Eye (tissue), 1 donor: ENCODE measurements at regions not wholly inside any gene's neighbourhood (a gene's known extent, or its start where the extent isn't known, plus 50 kb on each side); places are given as distances from the start of the nearest gene placed in this dataset.
"Not testable (repeated sequence)": the region's sequence is repeated elsewhere in the genome, so short reads cannot be mapped to it uniquely, and the experiment has no call there.

Experiments used
- DNase-seq: peaks from one replicate; pipeline ENCODE4 v3.0.0-alpha.2; 2015

DNA sequence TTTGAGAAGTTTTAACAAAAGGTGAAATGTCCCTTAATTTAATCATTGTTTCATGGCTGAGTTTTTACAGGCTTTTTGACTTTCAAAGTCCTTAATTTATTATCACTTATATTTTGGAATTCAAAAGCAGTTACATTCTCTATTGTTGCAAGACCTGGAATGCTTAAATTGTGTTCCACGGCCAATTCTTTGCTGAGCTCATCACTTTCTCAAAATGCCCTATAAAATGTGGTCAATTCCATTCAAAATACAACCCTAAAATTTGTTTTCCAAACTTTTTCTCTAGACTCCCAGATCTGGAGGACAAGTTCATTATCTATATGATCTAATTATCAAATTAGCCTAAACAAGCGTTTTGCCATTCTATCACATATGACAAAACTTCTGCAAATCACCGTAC is 1051.2 kb downstream of the TDRD15 start:
- DNase-seq = no peak

DNA sequence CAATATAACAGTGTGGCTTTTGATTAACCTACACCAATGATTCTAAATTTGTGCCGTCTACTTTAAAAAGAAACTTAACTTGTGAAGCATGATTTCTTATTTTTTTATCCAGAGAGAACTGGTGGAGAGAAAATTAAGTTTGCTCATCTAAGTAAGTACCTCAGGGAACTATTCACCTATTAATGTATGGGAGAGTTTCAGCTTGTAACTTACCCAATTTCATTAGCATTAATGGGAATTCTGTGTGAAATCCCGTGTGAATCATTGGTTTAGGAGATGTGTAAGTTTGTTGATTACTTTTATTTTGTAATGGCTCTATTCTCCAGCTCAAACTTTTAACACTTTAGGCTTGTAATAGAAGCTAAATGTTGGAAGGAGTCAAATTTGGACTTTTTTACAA is 1061.5 kb downstream of the TDRD15 start:
- no peak for DNase-seq

DNA sequence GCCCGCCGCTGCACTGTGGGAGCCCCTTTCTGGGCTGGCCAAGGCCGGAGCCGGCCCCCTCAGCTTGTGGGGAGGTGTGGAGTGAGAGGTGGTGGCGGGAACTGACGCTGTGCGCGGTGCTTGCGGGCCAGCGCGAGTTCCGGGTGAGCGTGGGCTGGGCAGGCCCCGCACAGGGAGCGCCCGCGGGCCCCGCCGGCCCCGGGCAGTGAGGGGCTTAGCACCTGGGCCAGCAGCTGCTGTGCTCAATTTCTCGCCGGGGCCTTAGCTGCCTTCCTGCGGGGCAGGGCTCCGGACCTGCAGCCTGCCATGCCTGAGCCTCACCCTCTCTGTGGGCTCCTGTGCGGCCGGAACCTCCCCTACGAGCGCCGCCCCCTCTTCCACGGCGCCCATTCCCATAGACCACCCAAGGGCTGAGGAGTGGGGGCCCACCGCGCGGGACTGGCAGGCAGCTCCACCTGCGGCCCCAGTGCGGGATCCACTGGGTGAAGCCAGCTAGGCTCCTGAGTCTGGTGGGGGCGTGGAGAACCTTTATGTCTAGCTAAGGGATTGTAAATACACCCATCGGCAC is 1062.6 kb downstream of the TDRD15 start:
- DNase-seq = not testable (repeated sequence)

DNA sequence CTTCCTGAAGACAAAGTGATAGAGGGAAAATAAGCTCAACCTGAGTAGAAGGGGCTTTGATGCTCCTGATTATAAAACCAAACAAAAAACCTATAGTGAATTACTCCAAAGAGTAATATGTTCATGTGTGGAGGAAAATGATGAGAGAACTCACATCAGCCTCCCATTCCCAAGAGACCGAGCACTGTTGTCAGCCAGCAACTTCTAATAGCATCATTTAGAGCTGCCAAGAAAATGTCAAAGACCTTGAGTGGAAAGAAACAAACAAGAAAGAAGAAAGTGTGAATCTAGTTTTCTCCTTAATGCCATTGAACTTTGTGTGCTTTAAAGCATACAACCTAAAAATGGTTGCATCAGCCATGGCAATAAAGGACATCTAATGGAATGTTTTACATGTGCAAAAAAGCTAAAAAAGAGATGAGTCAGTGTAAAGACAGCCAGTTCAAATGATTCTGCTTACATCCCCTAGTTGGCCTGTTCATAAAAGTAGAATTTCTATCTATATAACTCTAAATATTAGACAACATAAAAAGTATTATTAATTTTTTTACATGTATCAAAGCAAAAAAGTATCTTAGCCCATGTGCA is 1066.2 kb downstream of the TDRD15 start:
- no peak for DNase-seq

DNA sequence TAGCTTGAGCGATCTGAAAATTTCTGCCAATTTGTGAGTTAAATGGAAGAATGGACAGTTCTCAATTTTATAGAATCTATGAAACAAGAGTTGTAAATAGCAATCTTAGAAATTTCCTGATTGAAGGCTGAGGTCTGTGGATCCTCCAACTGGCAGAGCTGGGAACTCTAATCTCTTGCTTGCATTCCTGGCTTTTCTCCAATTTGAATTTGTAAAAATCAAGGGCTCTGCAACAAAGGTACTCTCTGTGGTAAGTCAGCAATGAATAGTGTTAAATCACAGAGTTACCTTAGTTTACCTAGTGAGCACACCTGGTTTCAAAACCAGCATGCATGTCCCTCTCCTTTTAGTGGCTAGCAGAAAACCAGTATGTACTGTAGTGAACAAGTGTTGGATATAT is 1070.5 kb downstream of the TDRD15 start:
- DNase-seq = no peak

DNA sequence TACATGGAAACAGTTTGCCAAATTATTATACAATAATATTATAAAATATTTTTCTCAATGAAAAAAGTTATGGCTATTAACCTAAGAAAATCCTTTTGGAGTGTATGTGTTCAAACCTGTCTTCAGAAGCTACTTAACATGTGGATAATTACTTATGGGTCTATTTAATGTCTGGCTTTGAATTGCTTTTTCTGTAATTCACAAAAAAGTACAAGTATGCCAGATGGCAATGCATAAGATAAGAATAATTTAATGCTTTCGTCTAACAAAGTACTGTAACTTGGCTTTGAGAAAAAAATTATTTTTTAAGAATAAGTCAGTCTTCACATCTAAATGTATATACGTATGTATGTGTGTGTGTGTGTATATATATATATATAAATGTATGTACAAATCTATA is 1073.0 kb downstream of the TDRD15 start:
- no peak for DNase-seq

DNA sequence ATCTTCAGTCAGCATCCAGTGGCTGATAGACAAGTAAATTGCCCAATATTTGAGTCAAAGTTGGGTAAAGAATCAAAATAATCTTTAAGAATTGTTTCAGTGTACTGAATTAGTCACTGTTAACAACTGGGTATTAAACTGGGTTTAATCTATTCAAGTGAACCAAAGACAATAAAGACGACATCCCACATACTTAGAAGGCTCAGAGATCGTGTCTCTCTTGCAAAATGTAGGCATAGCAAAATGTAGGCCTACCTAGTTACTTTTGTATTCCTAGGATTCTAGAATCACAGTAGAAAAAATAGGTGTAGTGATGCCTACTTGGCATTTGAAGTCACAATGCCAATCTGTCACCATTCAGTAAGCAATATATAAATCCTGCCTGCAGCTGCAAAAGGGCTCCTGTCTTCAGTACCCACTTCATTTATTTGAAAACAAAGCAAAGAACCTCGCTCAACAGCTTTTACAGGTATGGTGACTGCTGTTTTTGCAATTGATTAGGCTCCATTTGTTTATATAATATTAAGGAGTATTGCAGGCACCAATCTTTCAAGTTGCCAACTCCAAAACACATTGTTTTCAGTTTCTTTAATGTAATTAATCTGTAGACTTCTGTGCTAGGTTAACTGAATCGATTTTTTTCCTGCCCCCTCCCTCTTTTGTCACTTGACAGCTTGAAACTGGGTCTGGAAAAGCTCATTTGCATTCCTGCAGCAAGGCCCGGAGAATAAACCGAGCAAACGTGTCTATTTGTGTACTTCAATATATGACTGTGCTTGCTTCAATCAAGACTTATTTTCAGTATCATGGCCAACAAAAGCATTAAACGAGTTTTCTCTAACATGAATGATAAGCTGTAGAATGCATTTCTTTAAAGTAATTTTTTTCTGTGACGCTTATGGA is 1074.9 kb downstream of the TDRD15 start:
- DNase-seq = no peak

DNA sequence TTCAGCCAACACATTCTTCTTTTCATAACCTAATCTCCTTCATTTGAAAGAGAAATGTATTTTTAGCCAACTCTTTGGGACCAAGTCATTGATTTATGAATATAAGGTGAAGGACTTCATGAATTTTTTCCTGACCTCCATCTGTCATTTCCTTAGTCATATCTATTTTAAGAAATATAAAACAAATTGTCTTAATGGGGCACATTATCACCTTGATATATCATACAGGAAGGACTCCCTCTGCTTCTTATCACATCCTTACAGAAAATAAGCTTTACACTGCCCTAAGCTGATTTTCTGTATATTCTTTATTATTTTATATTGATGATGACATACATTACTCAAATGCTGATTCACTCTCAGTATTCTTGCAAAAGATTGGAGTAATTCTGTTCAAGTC is 1076.2 kb downstream of the TDRD15 start:
- no peak for DNase-seq

DNA sequence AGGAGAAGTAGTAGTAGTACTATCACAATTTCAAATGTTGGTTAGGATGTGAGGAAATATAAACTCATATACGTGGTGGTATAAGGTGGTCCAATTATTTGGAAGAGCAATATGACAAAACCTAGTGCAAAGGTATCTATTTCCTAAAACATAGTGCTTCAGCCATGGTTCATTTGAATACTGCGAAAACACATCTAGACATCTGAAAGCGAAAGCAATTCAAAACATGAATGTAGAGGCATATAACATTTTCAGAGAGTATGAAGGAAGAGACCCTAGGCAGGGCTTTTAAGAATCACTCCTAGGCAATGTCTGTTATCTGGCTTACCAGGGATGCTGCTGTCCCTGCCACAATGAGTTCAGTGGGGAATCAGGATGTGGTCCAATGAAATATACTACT is 1085.8 kb downstream of the TDRD15 start:
- no peak for DNase-seq

DNA sequence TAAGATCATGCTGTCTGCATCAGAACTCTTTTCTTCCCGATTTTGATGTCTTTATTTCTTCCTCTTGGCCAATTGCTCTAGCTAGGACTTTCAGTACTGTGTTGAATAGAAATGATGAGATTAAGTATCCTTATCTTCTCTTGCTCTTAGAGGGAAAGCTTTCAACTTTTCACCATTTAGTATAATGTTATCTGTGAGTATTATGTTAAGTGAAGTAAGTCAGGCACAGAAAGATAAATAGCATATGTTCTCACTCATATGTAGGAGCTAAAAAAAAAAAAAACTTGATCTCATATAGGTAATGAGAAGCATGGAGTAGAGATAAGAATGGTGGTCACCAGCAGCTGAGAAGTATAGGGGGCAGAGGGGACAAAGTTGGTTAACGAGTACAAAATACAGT is 1089.5 kb downstream of the TDRD15 start:
- no peak for DNase-seq

DNA sequence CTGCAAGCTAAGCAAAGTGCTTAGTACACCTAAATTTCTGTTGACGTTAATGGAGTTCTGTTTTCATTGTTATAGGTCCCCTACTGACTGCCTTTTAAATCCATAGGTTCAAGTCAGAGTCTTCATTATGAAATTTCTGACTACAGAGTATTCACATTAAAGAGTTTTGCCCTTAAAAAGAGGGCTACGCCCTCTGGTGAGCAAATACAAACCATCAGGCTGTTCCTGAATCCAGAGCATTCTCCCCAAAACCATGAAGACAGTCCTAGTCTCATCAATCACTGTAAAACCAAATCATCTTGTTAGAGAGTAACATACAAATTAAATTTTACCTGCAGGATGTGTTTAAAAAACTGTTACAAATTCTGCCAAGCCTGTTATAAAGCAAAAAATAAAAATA is 1091.7 kb downstream of the TDRD15 start:
- no peak for DNase-seq

DNA sequence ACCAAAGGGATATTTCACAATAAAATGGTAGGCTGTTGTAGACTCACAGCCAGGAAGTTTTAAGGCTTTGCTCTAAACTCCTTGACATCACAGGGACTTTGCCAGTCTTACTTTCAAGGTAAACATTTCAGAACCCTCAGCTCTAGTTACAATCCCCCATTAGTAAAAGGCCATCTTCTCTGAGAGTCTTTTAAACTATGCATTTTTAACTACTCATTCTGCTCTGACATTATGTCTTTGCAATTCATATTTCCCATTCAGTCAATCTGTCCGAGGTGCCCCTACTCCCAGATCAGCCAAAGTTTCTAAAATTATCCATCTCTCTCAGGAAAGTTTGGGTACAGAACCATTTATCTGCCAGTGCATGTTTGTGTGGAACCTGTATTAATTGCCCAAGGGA is 1094.1 kb downstream of the TDRD15 start:
- no peak for DNase-seq

DNA sequence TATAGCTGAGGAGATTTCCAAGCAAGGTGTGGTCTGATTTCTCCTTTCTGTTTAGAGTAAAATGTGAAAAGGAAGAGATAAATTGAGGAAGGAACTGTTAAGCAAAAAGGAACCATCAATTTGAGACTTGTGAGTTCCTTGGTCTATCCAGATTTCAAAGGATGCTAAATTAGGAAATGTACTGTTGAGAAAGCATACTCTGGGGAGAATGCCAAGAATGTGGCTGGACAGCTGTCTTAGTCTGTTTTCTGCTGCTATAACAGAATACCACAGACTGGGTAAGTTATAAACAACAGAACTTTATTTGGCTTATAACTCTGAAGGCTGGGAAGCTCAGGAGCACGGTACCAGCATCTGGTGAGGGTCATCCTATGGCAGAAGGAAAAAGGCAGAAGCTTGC is 1097.2 kb downstream of the TDRD15 start:
- no peak for DNase-seq

DNA sequence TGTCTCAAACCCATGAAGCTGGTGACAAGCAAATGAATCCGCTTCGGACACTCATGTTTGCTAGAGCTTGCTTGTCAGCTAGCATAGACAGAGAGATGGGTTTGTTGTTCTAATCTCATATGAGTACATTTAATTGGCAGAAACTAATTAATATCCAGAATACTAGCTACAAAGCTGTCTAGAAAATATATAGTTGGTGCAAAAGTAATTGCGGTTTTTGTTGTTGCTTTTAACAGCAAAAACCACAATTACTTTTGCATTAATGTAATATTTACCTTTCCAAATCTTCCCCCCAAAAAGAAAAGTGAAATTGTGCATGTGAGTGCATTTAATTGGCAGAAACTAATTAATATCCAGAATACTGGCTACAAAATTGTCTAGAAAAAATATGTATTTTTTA is 1115.2 kb downstream of the TDRD15 start:
- DNase-seq = no peak

DNA sequence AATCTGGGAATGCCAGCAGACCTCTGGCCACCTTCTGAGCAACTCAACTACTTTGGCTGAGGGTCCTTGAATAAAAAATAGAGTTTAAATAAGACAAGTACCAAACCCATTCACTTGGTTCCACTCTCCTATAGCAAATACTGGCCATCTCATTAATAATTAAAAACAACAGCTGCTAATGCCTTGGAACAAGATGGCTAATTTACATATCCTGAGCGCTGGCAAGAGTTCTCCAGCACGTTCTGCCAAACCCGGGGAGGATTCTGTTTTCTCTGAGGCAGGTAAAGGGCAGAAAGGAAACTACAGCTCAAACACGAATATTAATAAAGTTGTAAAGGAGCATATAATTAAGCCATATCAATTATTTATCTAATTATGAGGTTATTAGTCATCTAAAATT is 1123.7 kb downstream of the TDRD15 start:
- no peak for DNase-seq

DNA sequence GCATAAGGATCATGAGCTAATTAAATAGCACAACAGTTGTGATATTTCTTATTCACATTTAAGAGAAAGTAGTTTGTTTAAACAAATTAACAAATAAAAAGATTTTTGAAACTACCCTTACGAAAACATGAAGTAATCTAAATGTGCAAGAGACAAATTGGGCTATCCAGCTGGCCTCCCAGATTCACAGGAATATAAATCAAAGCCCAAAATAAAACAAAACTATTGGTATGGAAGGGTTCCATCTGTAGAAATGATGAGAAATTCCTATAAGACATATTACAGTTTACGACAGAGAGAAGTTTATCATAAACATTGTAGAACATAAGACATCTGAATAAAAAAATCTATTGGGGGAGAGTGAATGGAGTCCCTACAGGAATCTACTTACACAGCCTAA is 1125.1 kb downstream of the TDRD15 start:
- no peak for DNase-seq

DNA sequence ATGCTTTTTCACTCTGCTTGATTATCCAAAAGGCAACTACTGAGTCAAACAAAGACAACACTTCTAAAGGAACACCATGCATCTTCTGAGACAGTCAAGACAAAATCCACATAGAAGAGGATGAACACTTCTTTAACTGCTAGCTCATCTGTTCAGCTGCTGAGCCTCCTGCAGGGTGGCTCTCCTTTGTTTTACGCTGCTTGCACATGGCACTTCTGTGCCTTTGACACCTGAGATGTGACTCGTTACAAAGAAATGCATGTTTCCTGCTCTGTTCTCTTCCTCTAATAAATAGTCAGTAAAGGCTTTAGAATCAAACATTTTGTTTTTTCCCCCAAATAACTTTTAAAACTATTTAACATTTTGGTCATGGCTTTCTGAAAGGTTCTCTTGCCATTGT is 1129.4 kb downstream of the TDRD15 start:
- DNase-seq = no peak

DNA sequence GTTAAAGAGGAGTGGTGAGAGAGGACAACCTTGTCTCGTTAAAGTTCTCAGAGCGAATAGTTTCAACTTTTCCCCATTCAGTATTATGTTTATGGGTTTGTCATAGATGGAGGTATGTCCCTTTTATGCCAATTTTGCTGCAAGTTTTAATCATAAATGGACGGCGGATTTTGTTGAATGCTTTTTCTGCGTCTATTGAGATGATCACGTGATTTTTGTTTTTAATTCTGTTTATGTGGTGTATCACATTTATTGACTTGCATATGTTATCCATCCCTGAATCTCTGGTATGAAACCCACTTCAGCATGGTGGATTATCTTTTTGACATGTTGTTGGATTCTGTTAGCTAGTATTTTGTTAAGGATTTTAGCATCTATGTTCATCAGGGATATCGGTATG is 1123.8 kb upstream of the KLHL29 start:
- no peak for DNase-seq

DNA sequence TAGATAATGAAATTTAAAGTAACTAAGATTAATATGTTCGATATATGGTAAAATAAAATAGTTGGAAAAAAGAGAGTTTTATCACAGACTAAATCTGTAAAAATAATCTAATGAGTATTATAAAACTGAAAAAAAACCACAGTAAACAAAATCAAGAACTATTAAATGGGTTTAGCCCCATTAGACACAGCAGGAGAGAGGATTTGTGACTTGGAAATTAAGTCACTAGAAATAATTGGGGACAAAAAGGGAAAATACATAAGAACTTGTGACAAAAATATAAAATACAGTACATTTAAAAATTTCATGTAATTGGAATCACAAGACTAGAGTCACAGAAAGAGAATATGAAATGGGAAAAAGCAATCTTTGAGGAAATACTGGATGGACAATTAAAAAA is 1114.6 kb upstream of the KLHL29 start:
- DNase-seq = no peak

DNA sequence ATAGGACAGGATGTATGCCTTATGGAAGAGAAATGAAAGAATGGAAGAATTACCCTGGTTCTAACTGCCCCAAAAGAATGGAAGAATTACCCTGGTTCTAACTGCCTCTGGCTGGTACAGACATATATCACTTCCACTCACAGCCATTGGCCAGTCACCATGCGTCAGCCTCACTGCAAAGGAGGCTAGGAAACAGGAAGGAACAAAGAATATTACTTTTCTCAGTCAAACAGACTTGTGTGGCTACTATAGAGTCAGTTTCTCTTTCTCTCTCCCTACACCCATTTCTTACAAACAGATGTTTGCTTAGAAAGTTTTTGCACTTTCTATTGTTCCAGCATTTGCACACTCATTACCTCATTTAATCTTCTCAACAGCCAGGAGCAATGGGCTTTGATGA is 1111.1 kb upstream of the KLHL29 start:
- no peak for DNase-seq

DNA sequence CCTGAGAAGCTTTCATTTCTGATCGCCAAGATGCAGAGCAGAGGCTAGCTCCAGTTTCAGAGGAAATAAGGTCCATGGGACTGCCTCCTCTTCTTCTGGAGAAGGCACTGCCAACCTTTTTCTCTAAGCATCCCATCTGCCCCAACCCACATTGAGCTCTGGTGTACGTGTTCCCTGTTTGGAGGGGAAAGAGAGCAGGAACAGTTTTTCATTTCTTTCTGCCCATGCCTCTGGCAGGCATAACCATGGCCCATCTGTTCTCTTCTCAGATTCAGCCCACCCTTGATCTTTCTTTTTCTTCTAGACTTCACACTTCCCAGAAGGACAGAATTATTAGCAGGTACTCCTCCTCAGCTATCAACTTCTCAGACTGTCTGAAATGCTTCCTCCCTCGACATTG is 1110.3 kb upstream of the KLHL29 start:
- DNase-seq = no peak

DNA sequence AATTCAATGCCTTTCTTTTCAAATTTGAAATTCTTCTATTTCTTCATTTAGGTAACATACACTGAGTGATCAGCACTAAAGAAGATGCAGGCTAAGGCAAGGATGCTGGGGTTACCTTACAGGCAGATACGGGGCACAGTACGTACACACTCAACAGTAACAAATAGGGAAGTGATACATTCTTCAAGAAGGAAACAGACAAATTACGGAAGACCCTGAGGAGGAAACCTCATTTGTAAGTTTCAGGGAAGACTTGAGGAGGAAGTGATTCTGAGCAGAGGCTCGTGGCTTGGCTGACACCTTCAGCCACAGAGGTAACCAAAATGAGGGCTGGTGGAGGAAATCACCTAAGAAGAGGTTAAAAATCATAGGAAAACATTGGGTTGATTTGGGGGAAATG is 1108.3 kb upstream of the KLHL29 start:
- DNase-seq = no peak

DNA sequence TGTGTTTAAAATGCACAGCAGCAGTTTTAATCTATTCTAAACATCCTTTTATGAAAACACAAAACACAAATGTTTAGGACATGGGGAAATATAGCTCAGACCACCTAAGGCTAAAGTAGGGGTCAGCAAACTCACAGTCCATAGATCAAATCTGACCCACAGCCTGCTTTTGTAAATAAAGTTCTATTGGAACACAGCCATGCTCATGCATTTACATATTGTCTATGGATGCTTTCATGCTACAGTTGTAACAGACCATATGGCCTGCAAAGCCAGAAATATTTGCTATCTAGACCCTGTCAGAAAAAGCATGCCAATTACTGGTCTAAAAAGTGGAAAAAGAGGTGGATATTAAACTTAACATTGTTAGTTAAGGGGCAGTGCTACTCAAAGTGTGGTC is 1105.4 kb upstream of the KLHL29 start:
- no peak for DNase-seq

DNA sequence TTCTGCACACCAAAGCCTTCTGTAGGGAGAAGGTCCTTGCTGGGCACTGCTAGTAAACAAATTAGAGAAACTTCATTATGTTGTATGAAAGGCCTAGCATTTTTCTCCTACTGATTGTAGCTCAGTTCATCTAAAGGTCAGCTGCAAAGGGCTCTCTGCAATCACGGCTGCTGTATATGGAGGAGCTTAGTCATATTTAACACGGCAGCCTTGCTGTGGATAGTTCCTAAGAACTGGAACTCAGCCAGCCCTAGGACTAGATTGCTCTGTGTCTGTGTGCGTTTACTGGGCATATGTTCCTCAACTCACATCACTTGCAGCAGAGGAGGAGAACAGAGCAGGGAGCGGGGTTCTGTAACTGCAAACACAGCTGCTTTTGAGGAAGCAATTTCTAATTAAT is 1103.9 kb upstream of the KLHL29 start:
- DNase-seq = peak; percentile 67

DNA sequence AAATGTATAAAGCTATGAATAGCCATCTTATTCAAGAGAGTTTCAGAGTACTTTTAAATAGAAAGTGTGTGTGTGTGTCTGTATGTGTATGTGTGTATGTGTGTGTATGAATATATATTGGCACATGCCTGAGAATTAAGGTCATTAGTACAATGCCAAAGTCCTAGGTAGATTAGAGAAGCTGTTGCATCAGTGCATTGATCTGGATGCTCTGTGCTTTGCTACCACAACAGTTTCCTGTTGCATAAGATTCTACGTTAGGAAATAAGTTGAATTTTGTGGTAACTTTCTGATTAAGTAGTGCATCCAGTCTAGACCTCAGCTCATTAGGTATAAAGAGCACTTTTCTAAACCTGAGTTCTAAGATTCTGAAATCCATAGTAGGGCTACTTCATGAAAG is 1102.8 kb upstream of the KLHL29 start:
- DNase-seq = no peak
